Fibroblast of lung (primary cell): ENCODE measurements at regions not wholly inside any gene's neighbourhood (a gene's known extent, or its start where the extent isn't known, plus 50 kb on each side); places are given as distances from the start of the nearest gene placed in this dataset.

Source experiments
- DNase-seq, 2 donors: peaks; one replicate each; pipeline versions ENCODE4 v3.0.0 to v3.0.0-alpha.2; 2010; ENCODE audit warnings: low read depth in 2 of 2
- H2AFZ ChIP-seq: 2 replicates; pipeline ENCODE4 v1.5.1; 2012; ENCODE audit warnings: low read length, control low read depth, inconsistent platforms
- H3K27ac ChIP-seq: 2 replicates; pipeline ENCODE4 v1.5.1; 2011; ENCODE audit warnings: low read length, control low read depth; ENCODE audit not compliant: insufficient read depth
- H3K27me3 ChIP-seq: 2 replicates; pipeline ENCODE4 v1.5.1; 2011; ENCODE audit warnings: mild to moderate bottlenecking, low read length; ENCODE audit not compliant: control insufficient read depth, insufficient read depth
- H3K36me3 ChIP-seq: 2 replicates; pipeline ENCODE4 v1.5.1; 2011; ENCODE audit warnings: low read length; ENCODE audit not compliant: control insufficient read depth, insufficient read depth
- H3K4me1 ChIP-seq: 2 replicates; pipeline ENCODE4 v1.5.1; 2011; ENCODE audit warnings: low read length; ENCODE audit not compliant: control insufficient read depth, insufficient read depth; ENCODE audit errors: extremely low read depth
- H3K4me2 ChIP-seq: 2 replicates; pipeline ENCODE4 v1.5.1; 2011; ENCODE audit warnings: low read length, control low read depth; ENCODE audit not compliant: insufficient read depth; ENCODE audit errors: extremely low read depth
- H3K4me3 ChIP-seq, 4 experiments: fragments of 200-600 bp in 1 of 4; sonication (generic) in 1 of 4; replicated peaks in 1 of 4; 2 replicates each; pipeline ENCODE4 v1.5.1; 2011 to 2016; ENCODE audit warnings: low read length in 4 of 4, low read depth in 3 of 4, mild to moderate bottlenecking in 3 of 4, control low read depth in 2 of 4, inconsistent platforms in 1 of 4, mixed read lengths in 1 of 4; ENCODE audit not compliant: insufficient read depth in 1 of 4; ENCODE audit errors: control extremely low read depth in 1 of 4
- H3K79me2 ChIP-seq: 2 replicates; pipeline ENCODE4 v1.5.1; 2012; ENCODE audit warnings: mild to moderate bottlenecking, low read length, inconsistent platforms; ENCODE audit not compliant: control insufficient read depth, insufficient read depth
- H3K9ac ChIP-seq: 2 replicates; pipeline ENCODE4 v1.5.1; 2011; ENCODE audit warnings: mild to moderate bottlenecking, low read length, control low read depth; ENCODE audit not compliant: insufficient read depth
- H3K9me3 ChIP-seq: 2 replicates; pipeline ENCODE4 v1.5.1; 2012; ENCODE audit warnings: low read depth, low read length; ENCODE audit not compliant: control insufficient read depth, insufficient read depth
- H4K20me1 ChIP-seq: 2 replicates; pipeline ENCODE4 v1.5.1; 2011; ENCODE audit warnings: low read length; ENCODE audit not compliant: control insufficient read depth, insufficient read depth; ENCODE audit errors: extremely low read depth
- EZH2 ChIP-seq: IDR thresholded peaks from 2 replicates; pipeline ENCODE4 v1.5.1; 2012; ENCODE audit warnings: low read length, control low read depth, mild to moderate bottlenecking; ENCODE audit errors: missing control alignments
- TF ChIP-seq, protein P1 (sequence below), 2 donors: IDR thresholded peaks in 1 of 2; conservative IDR thresholded peaks in 1 of 2; 1 replicate in 1 of 2; 2 replicates in 1 of 2; pipeline ENCODE4 v1.5.1; 2011 to 2012; ENCODE audit warnings: low read length in 2 of 2, control low read depth in 1 of 2, inconsistent platforms in 1 of 2, low read depth in 1 of 2, mild to moderate bottlenecking in 1 of 2

DNA sequence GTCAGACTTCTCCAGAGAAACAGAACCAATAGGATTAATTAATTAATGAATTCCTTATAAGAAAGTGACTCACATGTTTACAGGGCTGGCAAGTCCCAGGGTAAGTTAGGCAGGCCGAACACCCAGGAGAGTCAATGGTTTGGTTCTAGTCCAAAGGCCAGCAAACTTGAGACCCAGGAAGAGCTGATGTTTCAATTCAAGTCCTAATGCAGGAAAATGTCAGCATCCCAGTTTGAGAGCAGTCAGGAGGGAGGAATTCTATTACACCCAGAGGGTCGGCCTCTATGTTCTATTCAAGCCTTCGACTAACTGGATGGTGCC lies 466.0 kb downstream of the INSC start:
- DNase-seq: no peak
- Histone ChIP-seq H3K27ac (no peak overlapping the region), H3K9ac (no peak overlapping the region), H3K27me3 (no peaks in the 10 kb centered on the region), H3K36me3 (no peaks in the 10 kb centered on the region), H3K4me2 (no peak overlapping the region), H3K4me1 (no peaks in the 10 kb centered on the region), H3K4me3 (no peak overlapping the region), H3K9me3 (no peaks in the 10 kb centered on the region), H4K20me1 (no peaks in the 10 kb centered on the region), H2AFZ (no peak overlapping the region), H3K79me2 (no peaks in the 10 kb centered on the region)
- TF ChIP-seq, protein P1, sequence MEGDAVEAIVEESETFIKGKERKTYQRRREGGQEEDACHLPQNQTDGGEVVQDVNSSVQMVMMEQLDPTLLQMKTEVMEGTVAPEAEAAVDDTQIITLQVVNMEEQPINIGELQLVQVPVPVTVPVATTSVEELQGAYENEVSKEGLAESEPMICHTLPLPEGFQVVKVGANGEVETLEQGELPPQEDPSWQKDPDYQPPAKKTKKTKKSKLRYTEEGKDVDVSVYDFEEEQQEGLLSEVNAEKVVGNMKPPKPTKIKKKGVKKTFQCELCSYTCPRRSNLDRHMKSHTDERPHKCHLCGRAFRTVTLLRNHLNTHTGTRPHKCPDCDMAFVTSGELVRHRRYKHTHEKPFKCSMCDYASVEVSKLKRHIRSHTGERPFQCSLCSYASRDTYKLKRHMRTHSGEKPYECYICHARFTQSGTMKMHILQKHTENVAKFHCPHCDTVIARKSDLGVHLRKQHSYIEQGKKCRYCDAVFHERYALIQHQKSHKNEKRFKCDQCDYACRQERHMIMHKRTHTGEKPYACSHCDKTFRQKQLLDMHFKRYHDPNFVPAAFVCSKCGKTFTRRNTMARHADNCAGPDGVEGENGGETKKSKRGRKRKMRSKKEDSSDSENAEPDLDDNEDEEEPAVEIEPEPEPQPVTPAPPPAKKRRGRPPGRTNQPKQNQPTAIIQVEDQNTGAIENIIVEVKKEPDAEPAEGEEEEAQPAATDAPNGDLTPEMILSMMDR (conservative IDR thresholded peaks at IDR 0.05 in 1 of 2, IDR thresholded peaks at IDR 0.05 in 1 of 2; ENCODE audit: low read depth in 1 of 2, low read length in 2 of 2): no peak
- no peak for TF ChIP-seq EZH2

DNA sequence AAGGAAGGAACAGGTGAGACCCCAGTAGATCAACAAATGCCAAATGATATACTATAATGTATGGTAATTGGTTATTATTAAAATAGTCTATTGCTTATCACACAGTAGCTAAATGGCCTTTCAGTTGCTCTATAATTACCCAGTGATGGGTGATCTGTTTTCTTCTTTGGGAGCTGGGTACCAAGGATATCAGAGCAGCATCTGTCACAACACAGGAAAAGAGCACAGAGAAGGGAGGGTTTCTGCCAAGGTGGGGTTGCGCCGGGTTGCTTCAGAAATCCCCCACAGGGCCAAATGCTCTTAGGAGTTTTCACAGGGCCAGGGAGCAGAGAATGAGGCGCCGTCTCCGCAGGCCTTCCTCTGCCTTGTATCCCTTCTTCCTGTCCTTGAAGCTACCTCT lies 469.4 kb downstream of the INSC start:
- Histone ChIP-seq H2AFZ (no peak overlapping the region), H3K36me3 (no peaks in the 10 kb centered on the region), H3K9me3 (no peaks in the 10 kb centered on the region), H3K9ac (no peak overlapping the region), H3K27me3 (no peaks in the 10 kb centered on the region), H3K4me2 (no peak overlapping the region), H3K27ac (no peak overlapping the region), H3K4me3 (no peak overlapping the region), H4K20me1 (no peaks in the 10 kb centered on the region), H3K4me1 (no peaks in the 10 kb centered on the region), H3K79me2 (no peaks in the 10 kb centered on the region)
- no peak for DNase-seq
- TF ChIP-seq, protein P1 (conservative IDR thresholded peaks at IDR 0.05 in 1 of 2, IDR thresholded peaks at IDR 0.05 in 1 of 2; ENCODE audit: low read depth in 1 of 2, low read length in 2 of 2): no peak
- no peak for TF ChIP-seq EZH2

DNA sequence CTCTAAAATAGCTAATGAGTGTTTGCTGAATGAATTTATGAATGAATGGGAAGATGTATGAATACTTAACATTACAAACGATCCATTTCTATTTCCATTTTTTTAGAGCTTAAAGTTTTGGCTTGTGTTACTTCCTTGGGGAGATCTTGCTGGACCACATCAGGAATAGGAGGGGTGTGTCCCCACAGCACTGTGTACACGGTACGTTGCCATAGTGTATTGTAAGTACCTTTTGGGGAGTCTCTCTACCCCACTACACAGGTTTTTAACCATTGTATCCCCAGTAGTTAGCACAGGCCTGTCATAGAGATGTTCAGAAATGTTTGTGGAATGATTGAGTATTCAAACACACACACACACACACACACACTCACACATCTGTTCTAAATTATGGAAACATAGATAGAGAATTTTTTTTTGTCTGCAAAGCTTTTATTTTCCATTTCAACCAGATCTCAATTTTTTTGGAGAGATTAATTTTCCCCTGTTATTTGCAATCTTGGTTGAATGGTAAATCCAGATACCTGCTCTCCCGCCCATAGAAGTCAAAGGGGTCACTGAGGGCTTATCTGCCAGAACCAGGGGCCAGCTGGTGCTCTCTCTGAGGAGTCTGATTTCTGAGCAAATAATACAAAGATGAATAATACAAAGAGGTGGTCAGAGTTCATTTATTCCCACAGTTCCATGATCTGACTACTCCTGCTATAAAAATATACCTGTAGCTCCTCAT lies 471.0 kb downstream of the INSC start:
- no peaks in the 10 kb centered on the region for H4K20me1 ChIP-seq
- TF ChIP-seq, protein P1 (conservative IDR thresholded peaks at IDR 0.05 in 1 of 2, IDR thresholded peaks at IDR 0.05 in 1 of 2; ENCODE audit: low read depth in 1 of 2, low read length in 2 of 2): no peak
- TF ChIP-seq EZH2: no peak
- H3K27ac ChIP-seq: no peak overlapping the region
- H3K79me2 ChIP-seq: no peaks in the 10 kb centered on the region
- H2AFZ ChIP-seq: no peak overlapping the region
- H3K4me3 ChIP-seq: no peak overlapping the region
- H3K4me2 ChIP-seq: no peak overlapping the region
- DNase-seq: no peak
- no peaks in the 10 kb centered on the region for H3K27me3 ChIP-seq
- no peaks in the 10 kb centered on the region for H3K9me3 ChIP-seq
- no peak overlapping the region for H3K9ac ChIP-seq
- H3K4me1 ChIP-seq: no peaks in the 10 kb centered on the region
- H3K36me3 ChIP-seq: no peaks in the 10 kb centered on the region
